GM19438 (cell line): ENCODE measurements at regions not wholly inside any gene's neighbourhood (a gene's known extent, or its start where the extent isn't known, plus 50 kb on each side); places are given as distances from the start of the nearest gene placed in this dataset.

ENCODE experiments used
- ATAC-seq: cut with Tn5 transposase; IDR thresholded peaks from one replicate; pipeline ENCODE4 v1.9.1; 2021; ENCODE audit warnings: low read depth; ENCODE audit not compliant: unreplicated experiment

DNA sequence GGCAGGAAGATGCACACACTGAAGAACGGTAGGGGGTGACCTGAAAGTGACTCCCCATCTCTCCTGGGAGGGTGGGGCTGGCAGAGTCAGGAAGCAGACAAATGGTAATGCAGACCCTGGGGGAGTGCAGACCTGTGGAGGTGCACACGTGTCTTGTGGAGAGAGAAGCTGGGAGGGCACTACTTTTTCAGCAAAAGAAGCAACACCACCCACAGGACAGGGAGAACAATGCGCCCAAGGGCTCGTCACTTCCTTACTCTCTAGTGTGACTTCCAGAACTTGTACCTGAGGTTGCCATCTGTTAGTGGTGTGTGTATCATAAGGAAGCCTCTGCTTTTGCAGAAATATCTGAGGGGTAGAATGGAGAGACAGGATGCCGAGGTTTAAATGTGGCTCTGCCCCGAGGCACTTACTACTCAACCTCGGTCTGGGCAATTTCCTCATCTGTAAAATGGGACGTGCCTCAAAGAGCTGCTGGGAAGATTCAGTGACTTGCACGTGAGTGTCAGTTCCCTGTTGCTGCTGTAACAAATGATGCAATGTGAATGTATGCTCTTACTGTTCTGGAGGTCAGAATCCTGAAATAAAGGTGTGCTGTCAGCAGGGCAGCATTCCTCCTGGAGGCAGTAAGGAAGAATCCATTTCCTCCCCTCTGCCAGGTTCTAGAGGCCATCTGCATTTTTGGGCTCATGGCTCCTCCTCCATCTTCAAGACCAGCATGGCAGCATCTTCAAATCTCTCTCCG, 323.4 kb downstream of the SHANK2 start:
- ATAC-seq: no peak

DNA sequence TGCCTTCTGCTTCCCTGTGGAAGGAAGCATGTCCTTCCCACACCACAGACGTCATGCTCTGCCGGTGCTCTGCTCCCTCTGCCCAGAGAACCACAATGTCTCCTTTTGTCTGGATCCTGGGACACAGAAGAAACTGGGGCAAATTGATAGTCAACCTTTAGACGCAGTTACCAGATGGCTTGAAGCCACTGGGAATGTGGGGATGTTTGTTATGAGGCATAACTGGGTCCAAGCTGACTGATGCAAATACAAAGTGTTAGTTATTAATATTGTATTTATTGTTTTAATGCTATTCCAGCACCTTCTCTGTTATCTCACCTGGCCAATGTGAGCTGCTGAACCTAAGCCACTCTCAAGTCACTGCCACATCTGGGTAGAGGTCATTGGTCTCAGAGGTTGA, 322.2 kb downstream of the SHANK2 start:
- no peak for ATAC-seq

DNA sequence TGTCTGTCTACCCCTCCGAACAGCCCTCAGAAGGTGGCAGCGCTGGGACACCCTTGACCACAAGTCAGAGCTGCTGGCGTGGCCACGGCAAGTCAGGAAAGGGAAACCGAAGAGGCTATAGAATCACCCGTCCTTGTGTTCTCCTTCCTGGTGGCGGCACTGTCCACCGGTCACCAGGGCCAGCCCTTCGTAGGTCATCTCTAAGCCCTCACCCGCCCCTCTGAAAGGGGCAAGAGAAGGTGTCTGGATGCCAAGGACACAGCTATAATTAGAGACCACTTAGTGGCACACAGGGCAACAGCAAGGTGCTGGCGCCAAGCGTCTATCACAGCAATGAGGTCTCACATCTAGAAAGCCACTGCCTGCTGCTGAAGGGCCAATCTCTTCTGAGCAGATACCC, 320.9 kb downstream of the SHANK2 start:
- ATAC-seq: no peak

DNA sequence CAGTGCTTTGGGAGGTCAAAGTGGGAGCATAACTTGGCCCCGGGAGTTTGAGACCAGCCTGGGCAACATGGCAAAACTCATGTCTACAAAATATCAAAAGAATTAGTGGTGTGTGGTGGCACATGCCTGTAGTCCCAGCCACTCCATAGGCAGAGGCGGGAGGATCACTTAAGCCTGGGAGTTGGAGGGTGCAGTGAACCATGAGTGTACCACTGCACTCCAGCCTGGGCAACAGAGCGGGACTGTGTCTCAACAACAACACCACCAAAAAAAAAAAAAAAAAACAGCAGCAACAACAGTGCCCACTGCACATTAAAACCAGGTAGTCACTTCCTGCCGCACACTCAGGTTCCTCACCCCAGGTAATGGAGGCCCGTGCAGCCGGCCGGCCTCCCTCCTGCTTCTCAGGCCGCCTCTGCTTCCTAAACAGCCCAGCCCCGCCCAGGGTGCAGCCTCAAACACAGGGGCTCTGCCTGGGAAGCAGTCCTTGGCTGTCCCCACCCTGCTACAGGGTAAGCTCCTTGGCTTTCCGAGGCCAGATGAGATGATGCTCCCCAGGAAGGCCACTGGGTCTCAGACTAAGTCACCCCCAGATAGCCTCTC, 318.3 kb downstream of the SHANK2 start:
- no peak for ATAC-seq

DNA sequence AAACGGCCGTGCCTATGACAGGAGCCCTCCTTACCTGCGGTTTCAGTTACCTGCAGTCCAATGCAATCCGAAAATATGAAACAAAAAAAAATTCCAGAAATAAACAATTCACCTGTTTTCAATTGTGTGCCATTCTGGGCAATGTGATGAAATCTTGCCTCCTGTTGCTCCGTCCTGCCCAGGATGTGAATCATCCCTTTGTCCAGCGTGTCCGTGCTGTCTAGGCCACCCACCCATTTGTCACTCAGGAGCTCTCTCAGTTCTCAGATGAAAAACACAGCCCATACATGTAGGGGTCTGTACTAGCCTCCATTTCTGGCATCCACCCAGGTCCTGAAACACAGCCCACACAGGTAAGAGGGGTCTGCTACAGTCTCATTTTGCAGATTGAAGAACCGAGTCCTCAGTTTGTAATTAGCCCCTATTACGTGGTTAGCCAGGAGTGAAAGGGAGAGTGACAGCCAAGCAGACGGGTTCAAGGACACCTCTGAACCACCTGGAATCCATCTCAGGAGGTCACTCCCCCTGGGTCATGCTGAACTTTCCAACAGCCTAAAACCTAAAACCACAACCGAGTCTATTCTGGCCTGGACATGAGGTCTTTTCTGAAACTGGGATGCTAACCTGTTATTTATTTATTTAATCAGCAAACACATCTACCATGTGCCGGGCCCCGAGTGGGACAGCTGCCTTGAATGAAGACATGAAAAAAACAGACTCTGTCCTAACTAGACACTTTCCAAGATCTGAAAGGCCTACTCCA, 317.2 kb downstream of the SHANK2 start:
- ATAC-seq: no peak

DNA sequence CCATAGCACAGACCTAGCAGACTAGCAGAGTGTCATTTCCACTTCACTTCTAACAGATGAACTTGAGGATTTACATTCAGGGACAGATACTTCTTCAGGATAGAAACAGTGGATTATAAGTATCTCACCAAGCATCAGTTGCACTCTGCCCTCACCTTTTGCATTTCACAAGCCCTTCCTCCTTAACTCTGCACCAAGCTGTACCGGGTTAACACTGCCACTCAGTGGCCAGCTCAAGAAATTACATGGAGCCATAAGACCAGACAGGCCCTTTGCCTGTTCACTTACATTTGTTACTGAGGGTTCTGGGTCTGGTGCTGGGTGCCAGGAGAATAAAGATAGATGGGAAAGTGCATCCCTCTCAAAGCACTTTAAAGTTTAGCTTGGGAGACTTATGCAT, 309.8 kb downstream of the SHANK2 start:
- no peak for ATAC-seq

DNA sequence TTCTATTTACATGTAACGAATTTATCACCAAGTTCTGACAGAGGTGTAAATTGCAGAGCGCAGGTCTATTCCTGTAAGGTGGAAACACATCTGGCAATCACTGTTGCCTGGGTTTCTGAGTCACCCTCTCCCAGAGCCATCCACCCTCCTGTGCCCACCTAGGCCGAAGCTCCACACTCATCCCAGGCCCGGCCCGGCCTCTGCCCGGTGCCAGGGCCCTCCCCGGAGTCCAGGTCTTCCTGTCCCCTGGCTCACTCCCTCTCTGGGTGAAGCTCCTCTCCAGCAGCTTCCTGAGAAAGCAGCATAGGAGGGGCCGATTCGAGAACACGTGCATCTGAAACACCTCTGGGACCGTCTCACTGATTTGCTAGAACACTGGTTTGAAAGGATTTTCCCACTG, 308.2 kb downstream of the SHANK2 start:
- ATAC-seq: no peak

DNA sequence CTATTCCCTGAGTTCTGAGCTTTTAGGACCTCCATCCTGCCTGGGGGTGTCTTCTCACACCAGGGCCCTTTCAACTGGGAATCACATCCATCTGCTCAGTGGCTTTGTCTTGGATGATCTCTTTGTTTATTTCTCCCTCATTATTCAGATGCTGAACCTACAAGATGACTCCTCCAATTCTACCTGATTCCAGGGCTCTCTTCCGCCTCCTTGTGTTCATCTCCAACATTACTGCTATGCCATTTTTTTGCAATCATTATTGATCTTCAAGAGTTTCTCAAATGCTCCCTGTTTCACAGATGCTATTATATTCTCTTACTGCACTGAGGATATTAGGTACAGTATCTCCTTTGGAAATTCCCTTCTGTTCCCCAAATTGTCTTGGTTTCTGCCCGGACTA, 307.7 kb downstream of the SHANK2 start:
- ATAC-seq: no peak

DNA sequence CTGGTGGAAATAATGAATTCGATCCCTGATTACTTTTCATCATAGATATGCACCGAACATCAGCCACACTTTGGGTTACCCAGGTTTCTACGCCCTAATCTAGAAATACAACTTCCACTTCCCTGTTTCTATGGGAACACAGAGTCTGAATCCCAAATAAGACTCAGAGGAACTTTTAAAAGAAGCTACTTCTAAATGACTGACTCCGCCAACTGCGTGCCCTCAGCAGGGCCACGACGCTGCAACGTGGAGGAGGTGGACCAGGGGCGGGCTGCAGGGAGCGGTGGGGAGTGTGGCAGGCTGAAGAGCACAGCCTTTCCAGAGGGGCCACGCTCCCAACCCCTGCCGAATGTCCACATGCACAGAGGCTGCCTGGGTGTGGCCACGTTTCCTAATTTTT, 304.0 kb downstream of the SHANK2 start:
- no peak for ATAC-seq

DNA sequence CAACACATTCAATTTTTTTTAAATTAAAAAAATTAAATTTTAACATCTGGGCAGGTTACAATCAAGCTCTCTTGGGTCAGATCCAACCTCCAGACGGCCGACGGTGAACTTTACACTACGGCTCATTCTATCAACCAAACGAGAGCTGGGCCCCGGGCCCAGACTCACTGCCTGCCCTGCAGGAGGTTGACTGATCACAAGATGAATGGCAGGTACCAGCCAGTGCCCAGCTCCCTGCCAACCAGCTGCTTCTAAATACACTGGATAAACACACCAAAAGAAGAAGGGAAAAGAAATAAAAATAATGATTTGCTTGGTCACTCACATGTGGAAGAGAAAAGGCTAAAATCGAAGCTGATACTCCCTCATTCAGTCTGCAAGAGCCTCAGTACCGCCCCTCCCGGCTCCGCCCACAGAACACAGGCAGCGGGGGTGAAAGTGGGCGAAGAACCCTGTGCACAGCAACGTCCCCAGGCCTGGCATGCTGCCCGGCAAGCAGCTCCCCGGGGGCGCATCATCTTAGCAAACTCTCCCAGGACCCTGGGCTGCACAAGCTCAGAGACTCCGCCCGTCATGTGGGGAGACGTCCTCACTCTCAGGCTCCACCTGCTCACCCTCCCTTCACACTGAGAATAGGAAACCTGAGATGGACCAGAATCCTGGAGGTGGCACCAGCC, 303.4 kb downstream of the SHANK2 start:
- ATAC-seq: no peak

DNA sequence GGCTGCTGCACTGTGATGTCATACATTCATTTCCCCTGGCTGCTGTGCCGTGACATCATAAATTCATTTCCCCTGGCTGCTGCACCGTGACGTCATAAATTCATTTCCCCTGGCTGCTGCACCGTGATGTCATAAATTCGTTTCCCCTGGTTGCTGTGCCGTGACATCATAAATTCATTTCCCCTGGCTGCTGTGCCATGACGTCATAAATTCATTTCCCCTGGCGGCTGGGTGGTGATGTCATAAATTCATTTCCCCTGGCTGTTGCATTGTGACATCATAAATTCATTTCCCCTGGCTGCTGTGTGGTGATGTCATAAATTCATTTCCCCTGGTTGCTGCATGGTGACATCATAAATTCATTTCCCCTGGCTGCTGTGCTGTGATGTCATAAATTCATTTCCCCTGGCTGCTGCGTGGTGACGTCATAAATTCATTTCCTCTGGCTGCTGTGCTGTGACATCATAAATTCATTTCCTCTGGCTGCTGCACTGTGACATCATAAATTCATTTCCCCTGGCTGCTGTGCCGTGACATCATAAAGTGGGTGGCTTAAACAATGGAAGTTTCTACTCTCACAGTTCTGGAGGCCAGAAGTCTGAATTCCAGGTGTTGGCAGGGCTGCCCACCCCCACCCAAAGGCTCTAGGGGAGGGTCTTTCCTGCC, 301.1 kb downstream of the SHANK2 start:
- ATAC-seq: no peak

DNA sequence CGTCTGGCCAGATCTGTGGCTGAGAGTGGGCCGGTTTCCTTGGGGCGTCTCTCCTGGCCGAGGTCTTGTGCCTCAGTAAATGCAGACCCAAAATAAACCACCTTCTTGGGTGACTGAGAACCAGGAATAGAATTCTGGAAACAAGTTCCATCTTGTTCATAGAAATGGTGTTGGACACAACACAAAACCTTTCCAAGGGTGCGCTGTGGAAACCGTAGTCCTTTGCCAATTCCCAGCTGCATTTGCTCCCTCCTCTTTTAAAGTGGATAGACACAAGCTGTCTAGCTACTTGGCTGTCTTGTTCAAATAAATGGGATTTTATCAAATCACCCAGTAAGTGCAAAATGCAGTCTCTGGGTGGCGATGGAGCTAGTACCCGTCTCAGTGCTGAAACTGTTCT, 300.2 kb downstream of the SHANK2 start:
- ATAC-seq: no peak

DNA sequence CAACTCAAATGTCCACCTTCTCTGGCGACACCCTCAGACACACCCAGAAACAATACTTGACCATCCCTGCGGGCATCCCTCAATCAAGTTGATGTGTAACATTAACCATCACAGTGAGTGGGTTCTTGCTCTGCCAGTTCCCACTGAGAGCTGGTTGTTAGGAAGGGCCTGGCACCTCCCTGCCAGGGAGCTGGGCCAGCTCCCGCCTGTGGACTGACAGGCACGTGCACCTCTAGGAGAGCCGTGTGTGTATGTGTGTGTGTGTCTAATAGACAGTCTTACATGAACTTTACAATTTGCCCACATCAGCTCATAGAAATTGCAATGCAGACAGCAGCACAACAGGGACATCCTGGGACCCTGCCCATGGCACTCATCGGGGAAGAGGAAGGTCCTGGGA, 298.7 kb downstream of the SHANK2 start:
- no peak for ATAC-seq

DNA sequence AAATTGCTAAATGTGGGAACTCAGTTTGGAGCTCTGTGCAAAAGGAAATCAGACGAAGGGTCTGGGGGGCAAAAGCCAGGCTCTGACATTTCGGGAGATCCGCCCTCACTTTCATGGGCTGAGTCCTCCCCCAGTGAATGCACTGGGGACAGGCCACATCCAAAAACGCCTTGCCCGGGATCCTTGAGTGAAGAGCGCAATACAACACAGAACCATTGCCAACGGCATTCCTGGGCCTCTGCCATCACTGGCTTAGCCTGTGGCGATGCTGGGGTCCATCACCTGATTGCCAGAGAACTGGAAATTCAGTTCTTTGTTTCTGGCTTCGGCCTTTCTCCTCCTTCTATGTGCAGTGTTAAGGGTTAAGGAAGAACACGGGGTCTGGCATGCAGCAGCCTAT, 297.9 kb downstream of the SHANK2 start:
- ATAC-seq: no peak
